Kidney tubule cell (primary cell): ENCODE measurements at regions not wholly inside any gene's neighbourhood (a gene's known extent, or its start where the extent isn't known, plus 50 kb on each side); places are given as distances from the start of the nearest gene placed in this dataset.
"Not testable (repeated sequence)": the region's sequence is repeated elsewhere in the genome, so short reads cannot be mapped to it uniquely, and the experiment has no call there.

Source experiments
- DNase-seq: peaks from one replicate; pipeline ENCODE4 v3.0.0-alpha.2; 2018; ENCODE audit warnings: low spot score

- DNase-seq = no peak
Measured at GRCh38 chr17:33944826-33945225, 310.3 kb upstream of the CCL2 start.

- no peak for DNase-seq
Measured at GRCh38 chr17:33945646-33946546, 309.2 kb upstream of the CCL2 start.

GRCh38 chr17:33947762-33948161 lies 307.3 kb upstream of the CCL2 start:
- DNase-seq = no peak

- no peak for DNase-seq
Measured at GRCh38 chr17:33948309-33948708, 306.8 kb upstream of the CCL2 start.

- peak; percentile 30 for DNase-seq
Measured at GRCh38 chr17:33949100-33949499, 306.0 kb upstream of the CCL2 start.

- DNase-seq = no peak
Measured at GRCh38 chr17:33950061-33950460, 305.0 kb upstream of the CCL2 start.

GRCh38 chr17:33952425-33952824 lies 302.7 kb upstream of the CCL2 start:
- no peak for DNase-seq

GRCh38 chr17:33954597-33954996 lies 300.5 kb upstream of the CCL2 start:
- no peak for DNase-seq

- DNase-seq = no peak
Measured at GRCh38 chr17:33955461-33955860, 299.6 kb upstream of the CCL2 start.

- DNase-seq = not testable (repeated sequence)
Measured at GRCh38 chr17:33959098-33959497, 296.0 kb upstream of the CCL2 start.

- no peak for DNase-seq
Measured at GRCh38 chr17:33962857-33963655, 292.0 kb upstream of the CCL2 start.

GRCh38 chr17:33964344-33964979 lies 290.6 kb upstream of the CCL2 start:
- DNase-seq = peak; percentile 37

GRCh38 chr17:33966410-33967059 lies 288.6 kb upstream of the CCL2 start:
- no peak for DNase-seq

GRCh38 chr17:33967608-33968349 lies 287.3 kb upstream of the CCL2 start:
- DNase-seq = no peak

GRCh38 chr17:33968350-33969044 lies 286.6 kb upstream of the CCL2 start:
- DNase-seq = no peak

GRCh38 chr17:33970279-33970678 lies 284.8 kb upstream of the CCL2 start:
- no peak for DNase-seq

- no peak for DNase-seq
Measured at GRCh38 chr17:33972763-33973162, 282.3 kb upstream of the CCL2 start.

GRCh38 chr17:33973491-33973890 lies 281.6 kb upstream of the CCL2 start:
- no peak for DNase-seq

GRCh38 chr17:33974276-33974675 lies 280.8 kb upstream of the CCL2 start:
- no peak for DNase-seq

- no peak for DNase-seq
Measured at GRCh38 chr17:33976831-33977230, 278.3 kb upstream of the CCL2 start.
